GM23338 (cell line): ENCODE measurements at regions not wholly inside any gene's neighbourhood (a gene's known extent, or its start where the extent isn't known, plus 50 kb on each side); places are given as distances from the start of the nearest gene placed in this dataset.

Experiments
- ATAC-seq: fragments of 200-7000 bp; cut with Tn5 transposase; 3 replicates; pipeline ENCODE4 v1.9.1; 2020
- DNase-seq: peaks from one replicate; pipeline ENCODE4 v3.0.0-alpha.2; 2015; ENCODE audit warnings: low spot score
- H2AFZ ChIP-seq: fragments of 200-600 bp; sonication (generic); 2 replicates; pipeline ENCODE4 v1.8.0; 2016; ENCODE audit warnings: antibody characterized with exemption, mild to moderate bottlenecking, moderate library complexity
- H3F3A ChIP-seq: fragments of 200-600 bp; sonication (generic); replicated peaks from 2 replicates; pipeline ENCODE4 v1.8.0; 2017; ENCODE audit warnings: antibody characterized with exemption, mixed run types, low read depth
- H3K27ac ChIP-seq: fragments of 200-600 bp; sonication (generic); 2 replicates; pipeline ENCODE4 v1.6.1; 2016; ENCODE audit warnings: low read depth
- H3K27me3 ChIP-seq: fragments of 200-600 bp; sonication (generic); 2 replicates; pipeline ENCODE4 v1.8.0; 2016; ENCODE audit warnings: mild to moderate bottlenecking, mixed run types, moderate library complexity; ENCODE audit not compliant: insufficient read depth
- H3K36me3 ChIP-seq: fragments of 200-600 bp; sonication (generic); 2 replicates; pipeline ENCODE4 v1.8.0; 2016; ENCODE audit warnings: mild to moderate bottlenecking; ENCODE audit not compliant: insufficient read depth
- H3K4me1 ChIP-seq: fragments of 200-600 bp; sonication (generic); 2 replicates; pipeline ENCODE4 v1.8.0; 2016; ENCODE audit warnings: mild to moderate bottlenecking, moderate library complexity; ENCODE audit not compliant: insufficient read depth
- H3K4me2 ChIP-seq: fragments of 200-600 bp; sonication (generic); 2 replicates; pipeline ENCODE4 v1.7.1; 2017; ENCODE audit warnings: mixed run types
- H3K4me3 ChIP-seq: fragments of 200-600 bp; sonication (generic); 2 replicates; pipeline ENCODE4 v1.6.1; 2016; ENCODE audit warnings: mixed run types
- H3K79me2 ChIP-seq: fragments of 200-600 bp; sonication (generic); replicated peaks from 2 replicates; pipeline ENCODE4 v1.8.0; 2017; ENCODE audit warnings: mild to moderate bottlenecking; ENCODE audit not compliant: insufficient read depth
- H3K9me2 ChIP-seq: fragments of 200-600 bp; sonication (generic); 2 replicates; pipeline ENCODE4 v1.8.0; 2017; ENCODE audit not compliant: insufficient read depth
- H4K20me1 ChIP-seq: fragments of 200-600 bp; sonication (generic); replicated peaks from 2 replicates; pipeline ENCODE4 v1.8.0; 2017; ENCODE audit warnings: mild to moderate bottlenecking; ENCODE audit not compliant: insufficient read depth
- H3K27ac Mint-ChIP-seq: 2 replicates; pipeline ENCODE4 v1.8.0; 2020; ENCODE audit warnings: inconsistent platforms, mild to moderate bottlenecking, moderate library complexity, mixed read lengths
- H3K27me3 Mint-ChIP-seq: 3 replicates; pipeline ENCODE4 v1.8.0; 2022; ENCODE audit warnings: low read depth, mild to moderate bottlenecking, moderate library complexity, mixed read lengths, inconsistent platforms; ENCODE audit not compliant: insufficient read depth, poor library complexity
- H3K36me3 Mint-ChIP-seq: 3 replicates; pipeline ENCODE4 v1.8.0; 2021; ENCODE audit warnings: low read depth, mild to moderate bottlenecking, inconsistent platforms, moderate library complexity, mixed read lengths
- H3K4me1 Mint-ChIP-seq: 3 replicates; pipeline ENCODE4 v1.8.0; 2020; ENCODE audit warnings: mild to moderate bottlenecking, inconsistent platforms, mixed read lengths
- H3K4me3 Mint-ChIP-seq: 3 replicates; pipeline ENCODE4 v1.8.0; 2021; ENCODE audit warnings: moderate library complexity, mild to moderate bottlenecking, inconsistent platforms, mixed read lengths
- H3K9me3 Mint-ChIP-seq: 3 replicates; pipeline ENCODE4 v1.8.0; 2020; ENCODE audit warnings: moderate library complexity, mild to moderate bottlenecking, inconsistent platforms, mixed read lengths
- ETS1 ChIP-seq: IDR thresholded peaks from 2 replicates; pipeline ENCODE4 v1.6.1; 2016; ENCODE audit warnings: antibody characterized with exemption
- EZH2phosphoT487 ChIP-seq: fragments of 200-600 bp; sonication (generic); IDR thresholded peaks from one replicate; pipeline ENCODE4 v1.8.1; 2018; ENCODE audit warnings: antibody characterized with exemption; ENCODE audit not compliant: unreplicated experiment
- JUNB ChIP-seq: IDR thresholded peaks from one replicate; pipeline ENCODE4 v1.6.1; 2016; ENCODE audit warnings: antibody characterized with exemption; ENCODE audit not compliant: unreplicated experiment
- NANOG ChIP-seq: IDR thresholded peaks from 2 replicates; pipeline ENCODE4 v1.6.1; 2016; ENCODE audit warnings: antibody characterized with exemption, borderline replicate concordance
- STAT1 ChIP-seq: IDR thresholded peaks from one replicate; pipeline ENCODE4 v1.6.1; 2016; ENCODE audit warnings: antibody characterized with exemption; ENCODE audit not compliant: unreplicated experiment
- ZNF114 ChIP-seq: fragments of 250-450 bp; sonication (Bioruptor Pico); IDR thresholded peaks from 2 replicates; pipeline ENCODE4 v1.5.0; 2020; ENCODE audit warnings: mild to moderate bottlenecking, moderate library complexity
- TF ChIP-seq, protein P1 (sequence below): IDR thresholded peaks from one replicate; pipeline ENCODE4 v1.6.1; 2018; ENCODE audit warnings: antibody characterized with exemption; ENCODE audit not compliant: unreplicated experiment

- TF ChIP-seq ETS1 (no peak), EZH2phosphoT487 (no peak)
- TF ChIP-seq, protein P1, sequence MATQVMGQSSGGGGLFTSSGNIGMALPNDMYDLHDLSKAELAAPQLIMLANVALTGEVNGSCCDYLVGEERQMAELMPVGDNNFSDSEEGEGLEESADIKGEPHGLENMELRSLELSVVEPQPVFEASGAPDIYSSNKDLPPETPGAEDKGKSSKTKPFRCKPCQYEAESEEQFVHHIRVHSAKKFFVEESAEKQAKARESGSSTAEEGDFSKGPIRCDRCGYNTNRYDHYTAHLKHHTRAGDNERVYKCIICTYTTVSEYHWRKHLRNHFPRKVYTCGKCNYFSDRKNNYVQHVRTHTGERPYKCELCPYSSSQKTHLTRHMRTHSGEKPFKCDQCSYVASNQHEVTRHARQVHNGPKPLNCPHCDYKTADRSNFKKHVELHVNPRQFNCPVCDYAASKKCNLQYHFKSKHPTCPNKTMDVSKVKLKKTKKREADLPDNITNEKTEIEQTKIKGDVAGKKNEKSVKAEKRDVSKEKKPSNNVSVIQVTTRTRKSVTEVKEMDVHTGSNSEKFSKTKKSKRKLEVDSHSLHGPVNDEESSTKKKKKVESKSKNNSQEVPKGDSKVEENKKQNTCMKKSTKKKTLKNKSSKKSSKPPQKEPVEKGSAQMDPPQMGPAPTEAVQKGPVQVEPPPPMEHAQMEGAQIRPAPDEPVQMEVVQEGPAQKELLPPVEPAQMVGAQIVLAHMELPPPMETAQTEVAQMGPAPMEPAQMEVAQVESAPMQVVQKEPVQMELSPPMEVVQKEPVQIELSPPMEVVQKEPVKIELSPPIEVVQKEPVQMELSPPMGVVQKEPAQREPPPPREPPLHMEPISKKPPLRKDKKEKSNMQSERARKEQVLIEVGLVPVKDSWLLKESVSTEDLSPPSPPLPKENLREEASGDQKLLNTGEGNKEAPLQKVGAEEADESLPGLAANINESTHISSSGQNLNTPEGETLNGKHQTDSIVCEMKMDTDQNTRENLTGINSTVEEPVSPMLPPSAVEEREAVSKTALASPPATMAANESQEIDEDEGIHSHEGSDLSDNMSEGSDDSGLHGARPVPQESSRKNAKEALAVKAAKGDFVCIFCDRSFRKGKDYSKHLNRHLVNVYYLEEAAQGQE: no peak
These were observed 197.0 kb downstream of the BCOR start (continued) for GRCh38 chrX:39900777-39901170.

- no peaks in the 10 kb centered on the region for H3K36me3 Mint-ChIP-seq
- H3K4me1 Mint-ChIP-seq: peaks cover 14% of the 10 kb centered on the region; the same call in 2 of the 3 replicates
- no peaks in the 10 kb centered on the region for H3K4me1 ChIP-seq
- no peaks in the 10 kb centered on the region for H3F3A ChIP-seq
- H2AFZ ChIP-seq: no peak overlapping the region
- TF ChIP-seq STAT1 (no peak), ZNF114 (CRISPR knock-in tag) (no peak), JUNB (no peak), NANOG (no peak), ETS1 (no peak)
- TF ChIP-seq, protein P1: no peak
- no peaks in the 10 kb centered on the region for H3K9me3 Mint-ChIP-seq
- H3K4me3 Mint-ChIP-seq: no peak overlapping the region
- H3K4me2 ChIP-seq: no peak overlapping the region
- no peaks in the 10 kb centered on the region for H3K79me2 ChIP-seq
- peaks cover 6% of the 10 kb centered on the region for H3K27me3 Mint-ChIP-seq
- no peaks in the 10 kb centered on the region for H3K27me3 ChIP-seq
- no peak overlapping the region for H3K27ac Mint-ChIP-seq
- no peaks in the 10 kb centered on the region for H4K20me1 ChIP-seq
- ATAC-seq: no peak
- no peaks in the 10 kb centered on the region for H3K36me3 ChIP-seq
- DNase-seq: no peak
- no peak overlapping the region for H3K27ac ChIP-seq
- H3K4me3 ChIP-seq: no peak overlapping the region
- no peaks in the 10 kb centered on the region for H3K9me2 ChIP-seq
These were observed 194.4 kb downstream of the BCOR start for GRCh38 chrX:39903343-39903742.
